HG02870 (cell line): ENCODE measurements at regions not wholly inside any gene's neighbourhood (a gene's known extent, or its start where the extent isn't known, plus 50 kb on each side); places are given as distances from the start of the nearest gene placed in this dataset.

Source experiments
- ATAC-seq: cut with Tn5 transposase; IDR thresholded peaks from one replicate; pipeline ENCODE4 v1.9.1; 2021; ENCODE audit warnings: mild to moderate bottlenecking, moderate library complexity; ENCODE audit not compliant: unreplicated experiment

- no peak for ATAC-seq
These were observed 379.1 kb downstream of the ANKRD50 start for GRCh38 chr4:124333466-124333865.

GRCh38 chr4:124334119-124334518 lies 378.4 kb downstream of the ANKRD50 start:
- ATAC-seq: peak; percentile 70

- no peak for ATAC-seq
These were observed 374.7 kb downstream of the ANKRD50 start for GRCh38 chr4:124337874-124338273.

- no peak for ATAC-seq
These were observed 368.8 kb downstream of the ANKRD50 start for GRCh38 chr4:124343661-124344171.

GRCh38 chr4:124372916-124373315 lies 339.6 kb downstream of the ANKRD50 start:
- ATAC-seq: no peak

- no peak for ATAC-seq
These were observed 326.4 kb downstream of the ANKRD50 start for GRCh38 chr4:124386163-124386562.

- peak; percentile 85 for ATAC-seq
These were observed 325.9 kb downstream of the ANKRD50 start for GRCh38 chr4:124386648-124387047.

GRCh38 chr4:124389591-124389990 lies 322.9 kb downstream of the ANKRD50 start:
- ATAC-seq: no peak

- no peak for ATAC-seq
These were observed 321.7 kb downstream of the ANKRD50 start for GRCh38 chr4:124390861-124391260.

GRCh38 chr4:124396333-124396732 lies 316.2 kb downstream of the ANKRD50 start:
- no peak for ATAC-seq

- no peak for ATAC-seq
These were observed 310.9 kb downstream of the ANKRD50 start for GRCh38 chr4:124401606-124402005.

- ATAC-seq: no peak
These were observed 303.5 kb downstream of the ANKRD50 start for GRCh38 chr4:124409044-124409443.

GRCh38 chr4:124414276-124415040 lies 298.1 kb downstream of the ANKRD50 start:
- ATAC-seq: no peak

- no peak for ATAC-seq
These were observed 297.4 kb downstream of the ANKRD50 start for GRCh38 chr4:124415146-124415545.

GRCh38 chr4:124417371-124417770 lies 295.2 kb downstream of the ANKRD50 start:
- ATAC-seq: no peak

GRCh38 chr4:124420166-124420695 lies 292.3 kb downstream of the ANKRD50 start:
- no peak for ATAC-seq

GRCh38 chr4:124423160-124423559 lies 289.4 kb downstream of the ANKRD50 start:
- ATAC-seq: no peak

- ATAC-seq: no peak
These were observed 286.3 kb downstream of the ANKRD50 start for GRCh38 chr4:124426279-124426678.

- no peak for ATAC-seq
These were observed 285.3 kb downstream of the ANKRD50 start for GRCh38 chr4:124427095-124427767.

- ATAC-seq: no peak
These were observed 283.9 kb downstream of the ANKRD50 start for GRCh38 chr4:124428648-124429047.

- no peak for ATAC-seq
These were observed 282.7 kb downstream of the ANKRD50 start for GRCh38 chr4:124429746-124430250.
